DND-41 (cell line): ENCODE measurements at regions not wholly inside any gene's neighbourhood (a gene's known extent, or its start where the extent isn't known, plus 50 kb on each side); places are given as distances from the start of the nearest gene placed in this dataset.

Source experiments
- CTCF ChIP-seq: IDR thresholded peaks from 2 replicates; pipeline ENCODE4 v1.5.1; 2012; ENCODE audit warnings: borderline replicate concordance, low read length, moderate library complexity, mild to moderate bottlenecking; ENCODE audit not compliant: poor library complexity, severe bottlenecking; ENCODE audit errors: extremely low read depth
- EZH2 ChIP-seq: IDR thresholded peaks from 3 replicates; pipeline ENCODE4 v1.6.1; 2012; ENCODE audit warnings: borderline replicate concordance, low read depth, mild to moderate bottlenecking, moderate library complexity, low read length, inconsistent platforms; ENCODE audit not compliant: severe bottlenecking

GRCh38 chr1:81366173-81366572, 434.6 kb upstream of the ADGRL2 start:
- no peak for TF ChIP-seq CTCF
- TF ChIP-seq EZH2 = no peak
